Endodermal cell (in vitro differentiated cells): ENCODE measurements at regions not wholly inside any gene's neighbourhood (a gene's known extent, or its start where the extent isn't known, plus 50 kb on each side); places are given as distances from the start of the nearest gene placed in this dataset.
A peak's percentile ranks its signal among the peaks of the same experiment; 100 is the strongest.

ENCODE experiments used
- DNase-seq: peaks from one replicate; pipeline ENCODE4 v3.0.0-alpha.2; 2017
- H3K27ac ChIP-seq: 2 replicates; pipeline ENCODE4 v1.5.1; 2013; ENCODE audit warnings: mild to moderate bottlenecking, low read depth, low read length, moderate library complexity
- H3K27me3 ChIP-seq: 2 replicates; pipeline ENCODE4 v1.6.1; 2013; ENCODE audit warnings: mild to moderate bottlenecking, low read length, moderate library complexity; ENCODE audit not compliant: insufficient read depth, control insufficient read depth, poor library complexity, severe bottlenecking
- H3K36me3 ChIP-seq: 2 replicates; pipeline ENCODE4 v1.7.0; 2013; ENCODE audit warnings: mild to moderate bottlenecking, low read length, moderate library complexity; ENCODE audit not compliant: control insufficient read depth, insufficient read depth
- H3K4me1 ChIP-seq: one replicate; pipeline ENCODE4 v1.7.0; 2013; ENCODE audit warnings: low read length; ENCODE audit not compliant: control insufficient read depth, insufficient read depth
- H3K4me3 ChIP-seq: 2 replicates; pipeline ENCODE4 v1.5.1; 2013; ENCODE audit warnings: mild to moderate bottlenecking, low read length, moderate library complexity
- H3K9ac ChIP-seq: 2 replicates; pipeline ENCODE4 v1.6.1; 2013; ENCODE audit warnings: mild to moderate bottlenecking, low read length, moderate library complexity; ENCODE audit not compliant: poor library complexity, severe bottlenecking; ENCODE audit errors: extremely low read depth
- H3K9me3 ChIP-seq: 2 replicates; pipeline ENCODE4 v1.6.1; 2013; ENCODE audit warnings: mild to moderate bottlenecking, low read length, moderate library complexity; ENCODE audit not compliant: control insufficient read depth
- H3K27ac Mint-ChIP-seq: 2 replicates; pipeline ENCODE4 v1.8.0; 2020; ENCODE audit warnings: mixed read lengths
- H3K27me3 Mint-ChIP-seq: 2 replicates; pipeline ENCODE4 v1.8.0; 2021; ENCODE audit warnings: mild to moderate bottlenecking, mixed read lengths; ENCODE audit not compliant: insufficient read depth
- H3K36me3 Mint-ChIP-seq: 2 replicates; pipeline ENCODE4 v1.8.0; 2020; ENCODE audit warnings: low read depth, mixed read lengths
- H3K4me1 Mint-ChIP-seq: 2 replicates; pipeline ENCODE4 v1.8.0; 2020; ENCODE audit warnings: mixed read lengths
- H3K4me3 Mint-ChIP-seq: 2 replicates; pipeline ENCODE4 v1.8.0; 2020; ENCODE audit warnings: mild to moderate bottlenecking, moderate library complexity, mixed read lengths
- H3K9me3 Mint-ChIP-seq: 2 replicates; pipeline ENCODE4 v1.8.0; 2020; ENCODE audit warnings: mild to moderate bottlenecking, mixed read lengths
- CTCF ChIP-seq: fragments of 200-600 bp; sonication (generic); conservative IDR thresholded peaks from 2 replicates; pipeline ENCODE4 v1.5.0; 2021; ENCODE audit warnings: antibody characterized with exemption, mild to moderate bottlenecking
- WGBS, 2 experiments: methylation state at CpG; one replicate each; pipeline versions ENCODE4 v1.1.5 to v1.1.7; 2013; ENCODE audit warnings: missing lambda C conversion rate in 2 of 2, mixed read lengths in 1 of 2; ENCODE audit not compliant: insufficient coverage in 1 of 2, insufficient read length in 1 of 2; 5-methylcytosine and 5-hydroxymethylcytosine counted together

GRCh38 chr6:77172578-77172977 is 290.7 kb downstream of the HTR1B start:
- Histone ChIP-seq H3K4me1 (no peaks in the 10 kb centered on the region), H3K9me3 (no peaks in the 10 kb centered on the region), H3K27ac (no peak overlapping the region), H3K9ac (no peak overlapping the region), H3K27me3 (no peaks in the 10 kb centered on the region), H3K36me3 (no peaks in the 10 kb centered on the region), H3K4me3 (no peak overlapping the region)
- Mint-ChIP-seq H3K4me1 (no peaks in the 10 kb centered on the region), H3K27me3 (no peaks in the 10 kb centered on the region), H3K4me3 (no peak overlapping the region), H3K27ac (no peak overlapping the region), H3K36me3 (no peaks in the 10 kb centered on the region), H3K9me3 (no peaks in the 10 kb centered on the region)
- DNase-seq = peak; percentile 35
- 86% methylated on average over 6 of the region's 6 CpGs; no CpG with 5 or more reads in 1 of the 2 experiments for WGBS, 2 experiments
- TF ChIP-seq CTCF = no peak

- Histone ChIP-seq H3K27ac (no peak overlapping the region), H3K4me1 (no peaks in the 10 kb centered on the region), H3K36me3 (no peaks in the 10 kb centered on the region), H3K9ac (no peak overlapping the region), H3K9me3 (no peaks in the 10 kb centered on the region), H3K4me3 (no peak overlapping the region), H3K27me3 (no peaks in the 10 kb centered on the region)
- H3K27ac Mint-ChIP-seq = no peak overlapping the region
- no peak for TF ChIP-seq CTCF
- no peaks in the 10 kb centered on the region for H3K27me3 Mint-ChIP-seq
- peaks cover 4% of the 10 kb centered on the region for H3K36me3 Mint-ChIP-seq
- no peak overlapping the region for H3K4me3 Mint-ChIP-seq
- DNase-seq = no peak
- peaks cover 9% of the 10 kb centered on the region for H3K9me3 Mint-ChIP-seq
- H3K4me1 Mint-ChIP-seq = no peaks in the 10 kb centered on the region
These were observed 303.6 kb downstream of the HTR1B start for GRCh38 chr6:77159730-77160129.

- Histone ChIP-seq H3K4me3 (no peak overlapping the region), H3K9ac (no peak overlapping the region), H3K27ac (no peak overlapping the region), H3K36me3 (no peaks in the 10 kb centered on the region), H3K27me3 (no peaks in the 10 kb centered on the region), H3K9me3 (no peaks in the 10 kb centered on the region), H3K4me1 (no peaks in the 10 kb centered on the region)
- DNase-seq = no peak
- no peaks in the 10 kb centered on the region for H3K36me3 Mint-ChIP-seq
- no peaks in the 10 kb centered on the region for H3K4me1 Mint-ChIP-seq
- H3K9me3 Mint-ChIP-seq = no peaks in the 10 kb centered on the region
- WGBS, 2 experiments = 69% methylated on average over 4 of the region's 4 CpGs
- no peak for TF ChIP-seq CTCF
- no peaks in the 10 kb centered on the region for H3K27me3 Mint-ChIP-seq
- no peak overlapping the region for H3K27ac Mint-ChIP-seq
- H3K4me3 Mint-ChIP-seq = no peak overlapping the region
These were observed 312.1 kb downstream of the HTR1B start for GRCh38 chr6:77151241-77151640.
